GM19395 (cell line): ENCODE measurements at regions not wholly inside any gene's neighbourhood (a gene's known extent, or its start where the extent isn't known, plus 50 kb on each side); places are given as distances from the start of the nearest gene placed in this dataset.
A peak's percentile ranks its signal among the peaks of the same experiment; 100 is the strongest.

Source experiments
- ATAC-seq: cut with Tn5 transposase; IDR thresholded peaks from one replicate; pipeline ENCODE4 v1.9.1; 2021; ENCODE audit warnings: mild to moderate bottlenecking, moderate library complexity; ENCODE audit not compliant: unreplicated experiment

DNA sequence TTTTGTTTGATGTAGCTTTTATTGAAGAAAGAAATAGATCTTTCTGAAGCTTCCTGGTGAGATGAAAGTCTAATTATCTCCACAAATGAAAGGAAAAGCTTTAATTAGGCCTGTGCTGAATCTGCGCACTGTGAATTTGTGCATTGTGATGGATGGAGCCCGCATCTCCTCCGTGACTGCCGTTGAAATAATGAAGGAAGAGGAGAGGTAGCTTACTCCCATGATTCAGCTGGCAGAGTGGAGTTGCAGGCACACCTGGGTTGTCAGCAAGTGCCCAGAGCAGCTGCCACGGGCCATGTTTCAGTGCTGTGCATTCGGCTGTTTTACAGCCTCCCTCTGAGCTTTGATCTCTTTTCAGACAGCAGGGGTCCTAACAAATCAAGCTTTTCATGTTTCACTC is 735.3 kb upstream of the TENM3 start:
- ATAC-seq = no peak

GRCh38 chr4:181508601-181509000 is 734.6 kb upstream of the TENM3 start:
- ATAC-seq = no peak

DNA sequence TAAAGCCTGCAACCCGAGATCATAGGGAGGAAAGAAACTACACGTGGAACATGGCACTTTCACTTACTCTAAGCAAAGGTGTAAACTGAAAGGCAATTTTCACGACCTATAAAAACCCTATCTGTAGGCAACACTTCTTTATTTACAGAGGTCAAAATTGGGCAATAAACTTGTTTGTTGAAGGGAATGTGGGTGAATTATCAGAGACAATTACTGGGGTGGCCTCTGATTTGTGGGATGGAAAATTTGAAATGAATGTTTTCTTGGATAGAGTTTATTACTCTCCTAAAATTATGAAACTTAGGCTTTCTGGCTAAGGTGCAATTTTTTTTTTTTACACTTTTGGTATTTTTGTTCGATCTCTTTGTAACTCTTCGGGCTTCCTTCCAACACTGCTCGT is 734.1 kb upstream of the TENM3 start:
- no peak for ATAC-seq

GRCh38 chr4:181517491-181517890 is 725.7 kb upstream of the TENM3 start:
- ATAC-seq = no peak

DNA sequence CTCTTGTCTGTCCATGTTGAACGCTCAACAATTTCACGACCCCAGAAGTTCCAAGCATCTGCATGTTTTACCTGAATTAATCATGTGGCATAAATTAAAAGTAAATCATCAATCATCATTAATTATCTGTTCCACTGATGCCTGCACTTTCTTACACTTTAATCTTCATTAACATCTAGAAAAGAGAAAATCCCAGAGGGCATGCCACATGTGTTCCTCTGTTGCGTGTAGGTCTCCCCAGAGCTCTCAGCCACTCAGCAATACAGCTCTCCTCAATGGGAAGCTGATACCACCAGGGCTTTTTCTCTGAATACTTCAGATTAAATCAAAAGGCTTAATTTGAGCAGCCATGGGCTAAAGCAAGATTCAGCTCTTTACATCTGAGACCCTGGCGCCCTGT is 722.4 kb upstream of the TENM3 start:
- ATAC-seq = no peak

- ATAC-seq = no peak
These were observed 719.2 kb upstream of the TENM3 start for GRCh38 chr4:181523973-181524372.

DNA sequence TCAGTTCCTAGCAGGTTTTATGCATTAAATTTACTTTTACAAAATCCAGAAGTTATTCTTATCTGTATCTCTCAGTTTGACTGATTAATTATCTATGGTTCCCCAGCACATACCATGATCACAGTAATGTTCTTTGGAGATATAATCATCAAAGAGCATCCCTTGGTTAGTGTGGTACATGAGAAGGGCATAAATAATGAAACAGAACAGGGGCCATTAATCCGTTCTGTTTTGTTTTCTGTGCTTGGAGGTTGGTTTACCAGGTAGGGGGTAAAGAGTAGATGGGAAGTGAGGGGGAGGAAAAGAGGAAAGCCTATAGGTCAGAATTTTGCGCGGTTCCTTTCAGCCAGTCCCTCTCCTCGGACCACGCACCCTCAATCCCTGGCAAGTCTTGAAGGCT is 718.7 kb upstream of the TENM3 start:
- no peak for ATAC-seq

- no peak for ATAC-seq
These were observed 717.6 kb upstream of the TENM3 start for GRCh38 chr4:181525634-181526033.

DNA sequence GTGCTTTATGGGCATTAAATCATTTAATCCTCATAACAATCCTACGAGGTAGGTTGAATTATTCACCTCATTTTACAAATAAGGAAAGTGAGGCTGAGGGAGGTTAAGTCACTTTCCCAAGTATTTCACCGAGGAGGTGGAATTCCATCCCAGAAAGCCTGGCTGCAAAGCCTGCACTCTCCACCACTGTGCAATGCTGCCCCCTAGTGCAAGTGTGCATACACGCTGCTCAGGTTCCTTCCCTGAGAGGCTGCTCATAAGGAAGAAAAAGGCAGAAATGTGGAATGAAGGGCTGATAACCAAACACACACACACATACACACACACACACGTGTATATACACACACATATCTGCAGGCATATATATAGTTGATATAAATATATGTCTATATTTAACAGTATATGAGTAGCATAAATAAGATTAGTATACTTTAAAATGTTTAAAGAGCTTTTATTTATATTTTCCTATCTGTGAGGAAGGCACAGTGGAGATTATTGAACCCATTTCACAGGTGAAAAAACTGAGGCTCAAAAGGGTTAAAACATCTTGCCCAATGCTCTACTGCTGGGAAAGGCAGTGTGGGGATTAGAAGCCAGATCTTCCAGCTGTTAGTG is 714.5 kb upstream of the TENM3 start:
- peak; percentile 87 for ATAC-seq

DNA sequence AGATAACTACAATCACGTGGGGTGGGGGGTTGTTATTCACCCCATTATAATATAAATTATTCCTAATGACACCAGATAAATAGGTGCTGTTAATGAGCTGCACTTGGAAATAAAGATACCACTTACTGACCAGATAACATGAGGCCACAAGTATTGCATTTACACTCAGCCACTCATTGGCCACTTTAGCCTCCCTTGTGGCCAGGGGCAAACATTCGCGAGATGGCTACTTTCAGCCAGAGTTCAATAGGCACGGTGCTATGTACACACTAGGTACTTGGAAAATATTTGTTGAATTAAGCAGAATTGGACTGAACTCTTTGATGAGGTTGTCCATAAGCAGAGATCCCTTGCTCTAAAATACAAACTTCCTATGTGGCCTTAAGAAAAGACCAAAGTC is 713.7 kb upstream of the TENM3 start:
- ATAC-seq = no peak

GRCh38 chr4:181536196-181536746 is 706.9 kb upstream of the TENM3 start:
- ATAC-seq = no peak

GRCh38 chr4:181536811-181537434 is 706.3 kb upstream of the TENM3 start:
- ATAC-seq = no peak

- no peak for ATAC-seq
These were observed 704.8 kb upstream of the TENM3 start for GRCh38 chr4:181538431-181538830.

- no peak for ATAC-seq
These were observed 701.8 kb upstream of the TENM3 start for GRCh38 chr4:181541396-181541795.

- ATAC-seq = no peak
These were observed 694.2 kb upstream of the TENM3 start for GRCh38 chr4:181548873-181549575.

DNA sequence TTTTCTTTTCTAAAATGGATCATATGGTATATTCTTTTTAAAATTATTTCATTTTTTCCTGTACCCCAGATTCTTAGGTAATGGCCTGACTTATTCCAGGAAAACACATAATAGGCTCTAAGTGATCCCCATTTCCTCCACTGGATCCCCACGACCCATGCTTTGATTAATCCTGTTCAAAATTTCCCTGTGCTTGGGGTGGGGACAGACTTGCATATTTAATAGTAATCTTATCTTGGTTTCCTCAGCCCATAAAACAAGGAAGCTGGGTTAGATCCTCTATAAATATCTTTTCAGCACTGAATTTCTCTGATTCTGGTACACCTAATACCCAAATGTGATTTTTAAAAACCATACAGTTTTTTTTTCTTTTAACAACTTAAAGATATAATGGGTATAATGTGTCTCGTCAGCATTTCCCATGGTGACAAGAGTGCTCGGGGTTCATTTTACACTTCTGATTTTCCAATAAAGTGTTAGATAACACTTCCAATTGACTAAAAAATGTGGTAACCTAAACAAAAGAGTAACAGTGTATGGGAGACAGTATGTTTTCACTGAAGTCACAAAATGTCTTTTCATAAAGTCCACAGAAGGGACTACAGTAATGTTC is 693.5 kb upstream of the TENM3 start:
- no peak for ATAC-seq

DNA sequence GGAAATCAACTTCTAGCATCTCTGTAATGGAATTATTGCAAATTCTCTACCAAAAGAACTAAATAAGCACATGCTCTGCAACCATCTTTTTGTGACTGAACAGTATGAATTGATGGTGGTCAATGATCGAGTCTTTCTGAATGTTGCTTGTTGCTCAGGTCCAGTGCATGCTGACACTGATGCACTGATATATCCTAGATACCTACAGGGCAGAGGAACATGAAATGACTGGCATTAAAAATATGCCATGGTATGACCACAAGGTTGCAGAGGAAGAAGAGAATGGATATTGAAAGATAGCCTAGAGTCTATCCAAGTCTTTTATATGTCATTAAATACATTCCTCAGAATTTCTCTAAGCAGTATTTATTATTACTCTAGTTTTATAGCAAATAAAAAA is 692.8 kb upstream of the TENM3 start:
- ATAC-seq = no peak

- ATAC-seq = no peak
These were observed 683.6 kb upstream of the TENM3 start for GRCh38 chr4:181559637-181560036.

- no peak for ATAC-seq
These were observed 680.8 kb upstream of the TENM3 start for GRCh38 chr4:181562399-181562798.

- no peak for ATAC-seq
These were observed 678.6 kb upstream of the TENM3 start for GRCh38 chr4:181564625-181565024.

DNA sequence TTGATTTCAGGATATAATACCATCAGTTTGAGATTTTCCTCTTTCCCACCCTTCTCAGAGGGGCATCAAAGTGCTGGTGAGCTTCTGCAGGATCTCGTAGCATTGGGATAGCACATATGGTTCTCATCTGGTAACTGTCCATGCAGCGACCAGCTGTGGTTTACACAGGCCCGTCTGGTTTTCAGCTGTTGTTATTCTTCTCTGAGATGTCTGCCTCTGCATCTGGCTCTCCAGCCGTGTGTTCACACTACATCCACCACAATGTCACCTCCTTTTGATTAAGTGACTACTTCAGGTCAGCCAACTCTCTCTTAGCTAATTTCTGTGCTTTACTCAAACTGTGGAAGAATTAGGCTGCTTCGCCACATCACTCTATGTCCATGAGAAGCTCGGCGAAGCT is 676.7 kb upstream of the TENM3 start:
- no peak for ATAC-seq

DNA sequence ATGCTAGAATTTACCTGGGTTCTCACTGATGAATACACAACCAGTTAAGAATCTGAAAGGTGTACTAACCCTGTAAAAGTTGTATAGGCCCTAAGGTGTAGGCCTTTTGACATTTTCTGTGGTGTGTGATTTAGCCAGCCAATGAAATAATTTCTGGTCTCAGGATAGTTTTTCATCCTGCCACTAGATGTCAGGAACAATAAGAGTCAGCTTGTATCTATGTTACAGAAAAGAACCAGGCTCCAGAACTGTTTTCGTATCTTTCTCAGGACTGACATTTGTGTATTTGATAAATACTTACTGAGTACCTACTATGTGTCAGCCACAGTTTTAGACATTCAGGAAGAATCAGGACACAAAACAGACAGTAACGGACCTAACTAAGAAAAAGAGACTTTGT is 673.6 kb upstream of the TENM3 start:
- peak; percentile 79 for ATAC-seq
